KBM-7 (cell line): ENCODE measurements at regions not wholly inside any gene's neighbourhood (a gene's known extent, or its start where the extent isn't known, plus 50 kb on each side); places are given as distances from the start of the nearest gene placed in this dataset.

Experiments used
- DNase-seq: peaks from one replicate; pipeline ENCODE4 v3.0.0-alpha.2; 2015
- in situ Hi-C: fragments of 300-500 bp; cut with MboI; formaldehyde crosslinking; loops from 2 replicates; pipeline ENCODE4 v1.14.3; 2020; ENCODE audit warnings: low sequenced_read_pairs, low pct_unique_long_range_greater_than_20kb, mixed read lengths

- DNase-seq, result no peak
- in situ Hi-C loops, result no loop called here
These were observed 88.4 kb upstream of the GALNT15 start for GRCh38 chr3:16085884-16086608.

GRCh38 chr3:16086690-16087089, 87.8 kb upstream of the GALNT15 start:
- DNase-seq, result no peak
- in situ Hi-C loops, result no loop called here

GRCh38 chr3:16088496-16088895, 86.0 kb upstream of the GALNT15 start:
- in situ Hi-C loops, result no loop called here
- no peak for DNase-seq

- DNase-seq, result no peak
- in situ Hi-C loops, result no loop called here
These were observed 85.0 kb upstream of the GALNT15 start for GRCh38 chr3:16089521-16089920.

- in situ Hi-C loops, result no loop called here
- no peak for DNase-seq
These were observed 84.5 kb upstream of the GALNT15 start for GRCh38 chr3:16090024-16090423.

- no peak for DNase-seq
- in situ Hi-C loops, result no loop called here
These were observed 83.8 kb upstream of the GALNT15 start for GRCh38 chr3:16090706-16091105.

GRCh38 chr3:16092923-16093322, 81.6 kb upstream of the GALNT15 start:
- in situ Hi-C loops, result no loop called here

GRCh38 chr3:16101295-16102186, 72.9 kb upstream of the GALNT15 start:
- DNase-seq, result no peak
- in situ Hi-C loops, result no loop called here

More at GRCh38 chr3:16092923-16093322, 81.6 kb upstream of the GALNT15 start:
- no peak for DNase-seq

GRCh38 chr3:16102187-16102561, 72.3 kb upstream of the GALNT15 start:
- in situ Hi-C loops, result no loop called here
- no peak for DNase-seq

- in situ Hi-C loops, result no loop called here
These were observed 71.5 kb upstream of the GALNT15 start for GRCh38 chr3:16102905-16103364.

GRCh38 chr3:16103472-16103871, 71.0 kb upstream of the GALNT15 start:
- no peak for DNase-seq
- in situ Hi-C loops, result no loop called here

More at GRCh38 chr3:16102905-16103364, 71.5 kb upstream of the GALNT15 start:
- DNase-seq, result no peak

- in situ Hi-C loops, result no loop called here
- DNase-seq, result no peak
These were observed 70.3 kb upstream of the GALNT15 start for GRCh38 chr3:16104156-16104555.

GRCh38 chr3:16106050-16106449, 68.4 kb upstream of the GALNT15 start:
- no peak for DNase-seq
- in situ Hi-C loops, result no loop called here

- in situ Hi-C loops, result no loop called here
These were observed 66.1 kb upstream of the GALNT15 start for GRCh38 chr3:16108424-16108823.

GRCh38 chr3:16109929-16110328, 64.6 kb upstream of the GALNT15 start:
- DNase-seq, result no peak
- in situ Hi-C loops, result no loop called here

More at GRCh38 chr3:16108424-16108823, 66.1 kb upstream of the GALNT15 start:
- no peak for DNase-seq

GRCh38 chr3:16112910-16113504, 61.5 kb upstream of the GALNT15 start:
- in situ Hi-C loops, result no loop called here
- no peak for DNase-seq

GRCh38 chr3:16113704-16114103, 60.8 kb upstream of the GALNT15 start:
- DNase-seq, result no peak
- in situ Hi-C loops, result no loop called here

GRCh38 chr3:16114429-16114828, 60.1 kb upstream of the GALNT15 start:
- no peak for DNase-seq
- in situ Hi-C loops, result no loop called here

GRCh38 chr3:16114930-16115329, 59.5 kb upstream of the GALNT15 start:
- no peak for DNase-seq
- in situ Hi-C loops, result no loop called here

GRCh38 chr3:16118396-16118795, 56.1 kb upstream of the GALNT15 start:
- no peak for DNase-seq
- in situ Hi-C loops, result no loop called here
